ENCODE measurements at regions not wholly inside any gene's neighbourhood (a gene's known extent, or its start where the extent isn't known, plus 50 kb on each side); places are given as distances from the start of the nearest gene placed in this dataset.

- no peaks in the 10 kb centered on the region for H3K9me3 ChIP-seq
- no peaks in the 10 kb centered on the region for H3K27me3 ChIP-seq (ENCODE audit: low read depth)
- TF ChIP-seq CTCF (IDR thresholded peaks at IDR 0.05), result no peak
- H3K4me1 ChIP-seq, result no peaks in the 10 kb centered on the region
- DNase-seq, result no peak
- intact Hi-C loops (cut with DNase I), result no loop called here
- no peaks in the 10 kb centered on the region for H3K36me3 ChIP-seq
- no peak for ATAC-seq
- H3K4me3 ChIP-seq, result no peak overlapping the region
- no peak overlapping the region for H3K27ac ChIP-seq
Observed at GRCh38 chr2:210915912-210916311, 359.5 kb downstream of the CPS1 start.

GRCh38 chr2:210917465-210917864 lies 361.1 kb downstream of the CPS1 start:
- TF ChIP-seq CTCF (IDR thresholded peaks at IDR 0.05), result no peak
- no peak for ATAC-seq

GRCh38 chr2:210919128-210919527 lies 362.7 kb downstream of the CPS1 start:
- no peaks in the 10 kb centered on the region for H3K9me3 ChIP-seq
- intact Hi-C loops (cut with DNase I), result no loop called here
- H3K4me3 ChIP-seq, result no peak overlapping the region
- no peak for TF ChIP-seq CTCF (IDR thresholded peaks at IDR 0.05)
- no peak for DNase-seq
- no peak for ATAC-seq
- no peaks in the 10 kb centered on the region for H3K27me3 ChIP-seq (ENCODE audit: low read depth)
- H3K27ac ChIP-seq, result no peak overlapping the region
- no peaks in the 10 kb centered on the region for H3K36me3 ChIP-seq
- no peaks in the 10 kb centered on the region for H3K4me1 ChIP-seq

More at GRCh38 chr2:210917465-210917864, 361.1 kb downstream of the CPS1 start:
- no peak overlapping the region for H3K27ac ChIP-seq
- intact Hi-C loops (cut with DNase I), result no loop called here
- no peaks in the 10 kb centered on the region for H3K27me3 ChIP-seq (ENCODE audit: low read depth)
- no peaks in the 10 kb centered on the region for H3K9me3 ChIP-seq
- H3K4me1 ChIP-seq, result no peaks in the 10 kb centered on the region
- no peak overlapping the region for H3K4me3 ChIP-seq
- no peaks in the 10 kb centered on the region for H3K36me3 ChIP-seq
- DNase-seq, result no peak

- intact Hi-C loops (cut with DNase I), result no loop called here
- H3K27me3 ChIP-seq (ENCODE audit: low read depth), result no peaks in the 10 kb centered on the region
- H3K27ac ChIP-seq, result no peak overlapping the region
- no peak for DNase-seq
- no peak for TF ChIP-seq CTCF (IDR thresholded peaks at IDR 0.05)
- H3K4me3 ChIP-seq, result no peak overlapping the region
- H3K4me1 ChIP-seq, result no peaks in the 10 kb centered on the region
- no peak for ATAC-seq
- no peaks in the 10 kb centered on the region for H3K36me3 ChIP-seq
- H3K9me3 ChIP-seq, result no peaks in the 10 kb centered on the region
Observed at GRCh38 chr2:210922419-210922818, 366.0 kb downstream of the CPS1 start.

- no peak overlapping the region for H3K27ac ChIP-seq
- DNase-seq (no peak), ATAC-seq (no peak)
- H3K36me3 ChIP-seq, result no peaks in the 10 kb centered on the region
- intact Hi-C loops (cut with DNase I), result no loop called here
- no peaks in the 10 kb centered on the region for H3K27me3 ChIP-seq (ENCODE audit: low read depth)
- no peak overlapping the region for H3K4me3 ChIP-seq
- no peaks in the 10 kb centered on the region for H3K9me3 ChIP-seq
- no peaks in the 10 kb centered on the region for H3K4me1 ChIP-seq
- TF ChIP-seq CTCF (IDR thresholded peaks at IDR 0.05), result no peak
Observed at GRCh38 chr2:210928714-210929113, 372.3 kb downstream of the CPS1 start.

DNA sequence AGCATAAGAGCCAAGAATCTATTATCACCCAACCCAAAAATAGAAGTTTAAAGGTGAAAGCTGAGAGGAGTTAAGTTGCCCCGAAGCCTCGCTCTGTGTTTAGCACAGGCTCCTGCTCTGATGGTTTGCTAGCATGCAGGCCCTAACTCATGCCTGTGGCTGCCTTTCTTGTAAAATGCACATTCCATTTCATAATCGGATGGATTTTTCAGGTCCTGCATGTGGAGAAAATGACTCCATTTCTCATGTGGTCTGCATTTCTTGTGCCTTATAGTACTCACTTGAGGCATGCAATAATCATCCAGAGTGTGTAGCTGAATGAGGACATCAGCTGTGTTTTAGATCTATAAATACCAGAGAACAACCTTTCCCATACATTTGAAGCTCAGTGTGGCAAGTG lies 381.8 kb downstream of the CPS1 start:
- no peak for TF ChIP-seq CTCF (IDR thresholded peaks at IDR 0.05)
- ATAC-seq, result no peak

More for the DNA sequence above, 381.8 kb downstream of the CPS1 start:
- intact Hi-C loops (cut with DNase I), result no loop called here
- no peak for DNase-seq
- no peaks in the 10 kb centered on the region for H3K36me3 ChIP-seq
- H3K4me3 ChIP-seq, result no peak overlapping the region
- no peaks in the 10 kb centered on the region for H3K9me3 ChIP-seq
- no peaks in the 10 kb centered on the region for H3K27me3 ChIP-seq (ENCODE audit: low read depth)
- H3K27ac ChIP-seq, result no peak overlapping the region
- no peaks in the 10 kb centered on the region for H3K4me1 ChIP-seq

Data from lower lobe of right lung (tissue), 2 donors.